A549 (cell line): ENCODE measurements at regions not wholly inside any gene's neighbourhood (a gene's known extent, or its start where the extent isn't known, plus 50 kb on each side); places are given as distances from the start of the nearest gene placed in this dataset.

Experiments used
- ATAC-seq, 2 experiments: fragments of 200-7000 bp in 1 of 2; fragments of >200 bp in 1 of 2; cut with Nextera tagmentation in 1 of 2; cut with Tn5 transposase in 1 of 2; 3 replicates each; pipeline versions ENCODE4 v1.8.0 to v1.9.1; 2018 to 2020; ENCODE audit warnings: mild to moderate bottlenecking in 1 of 2, moderate library complexity in 1 of 2
- CTCF ChIA-PET: fragments of 300-600 bp; sonication (Branson Sonifier 250); formaldehyde crosslinking; extraction: SDS; loops from one replicate; lab custom pipeline; 2021; ENCODE audit warnings: antibody characterized with exemption, inconsistent platforms; lab: Yijun Ruan, JAX
- POLR2A ChIA-PET: fragments of 350-600 bp; formaldehyde crosslinking; extraction: SDS; loops from one replicate; lab custom pipeline; 2021; ENCODE audit warnings: antibody characterized with exemption, inconsistent platforms; lab: Yijun Ruan, JAX
- DNase-seq, 2 experiments: peaks; one replicate each; pipeline versions ENCODE4 v3.0.0 to v3.0.0-alpha.2; 2011 to 2016; ENCODE audit warnings: low read depth in 1 of 2, low spot score in 1 of 2
- FAIRE-seq: peaks from 2 replicates; lab custom pipeline; 2011; peaks lifted over from hg19 to GRCh38; lab: Jason Lieb, UNC
- H3K27ac ChIP-seq, 2 experiments: fragments of >200 bp; sonication (Bioruptor Twin); formaldehyde crosslinking; 3 replicates each; pipeline ENCODE4 v1.5.1; 2016 to 2017
- H3K4me1 ChIP-seq: fragments of >200 bp; sonication (Bioruptor Twin); formaldehyde crosslinking; 3 replicates; pipeline ENCODE4 v1.6.1; 2016
- H3K4me2 ChIP-seq: fragments of >200 bp; sonication (Bioruptor Twin); formaldehyde crosslinking; 3 replicates; pipeline ENCODE4 v1.6.1; 2016
- H3K4me3 ChIP-seq: fragments of >200 bp; sonication (Bioruptor Twin); formaldehyde crosslinking; 3 replicates; pipeline ENCODE4 v1.5.1; 2016
- H3K9me3 ChIP-seq: fragments of >200 bp; sonication (Bioruptor Twin); formaldehyde crosslinking; 3 replicates; pipeline ENCODE4 v1.6.1; 2016
- BHLHE40 ChIP-seq: IDR thresholded peaks from 2 replicates; pipeline ENCODE4 v1.6.1; 2012; ENCODE audit warnings: low read depth, low read length, inconsistent platforms
- CBX8 ChIP-seq: fragments of 200-600 bp; sonication (generic); IDR thresholded peaks from 2 replicates; pipeline ENCODE4 v1.6.1; 2016
- CEBPB ChIP-seq, 2 experiments: fragments of >200 bp in 1 of 2; sonication (Bioruptor Twin) in 1 of 2; formaldehyde crosslinking in 1 of 2; IDR thresholded peaks; 2 replicates each; pipeline ENCODE4 v1.6.1; 2012 to 2016
- CHD2 ChIP-seq: fragments of 150-350 bp; IDR thresholded peaks from 2 replicates; pipeline ENCODE4 v1.6.1; 2014; ENCODE audit warnings: low read length; ENCODE audit not compliant: partially characterized antibody
- EHF ChIP-seq: fragments of 250-450 bp; sonication (Bioruptor Pico); IDR thresholded peaks from 2 replicates; pipeline ENCODE4 v1.5.0; 2020; ENCODE audit warnings: mild to moderate bottlenecking
- EHMT2 ChIP-seq: fragments of 200-600 bp; sonication (generic); IDR thresholded peaks from 2 replicates; pipeline ENCODE4 v1.6.1; 2016; ENCODE audit warnings: antibody characterized with exemption, low read depth, mild to moderate bottlenecking, moderate library complexity
- ESRRA ChIP-seq: fragments of 150-350 bp; IDR thresholded peaks from 2 replicates; pipeline ENCODE4 v1.6.1; 2014; ENCODE audit warnings: mild to moderate bottlenecking, low read length, borderline replicate concordance
- FOSB ChIP-seq: fragments of 250-450 bp; sonication (Bioruptor Pico); IDR thresholded peaks from 2 replicates; pipeline ENCODE4 v1.5.0; 2020; ENCODE audit warnings: mild to moderate bottlenecking, moderate library complexity
- FOXS1 ChIP-seq: fragments of 250-450 bp; sonication (Bioruptor Pico); IDR thresholded peaks from 2 replicates; pipeline ENCODE4 v1.5.0; 2020; ENCODE audit warnings: mild to moderate bottlenecking, moderate library complexity
- GATA3 ChIP-seq: IDR thresholded peaks from 2 replicates; pipeline ENCODE4 v1.6.1; 2012; ENCODE audit warnings: borderline replicate concordance
- HDAC2 ChIP-seq: fragments of 200-600 bp; sonication (generic); IDR thresholded peaks from 2 replicates; pipeline ENCODE4 v1.6.1; 2016
- JUNB ChIP-seq: fragments of >200 bp; sonication (Bioruptor Twin); formaldehyde crosslinking; IDR thresholded peaks from 2 replicates; pipeline ENCODE4 v1.6.1; 2016
- KDM1A ChIP-seq: fragments of 200-600 bp; sonication (generic); IDR thresholded peaks from 2 replicates; pipeline ENCODE4 v1.6.1; 2016; ENCODE audit warnings: low read depth, mild to moderate bottlenecking
- KDM5A ChIP-seq: fragments of 200-600 bp; sonication (generic); IDR thresholded peaks from 2 replicates; pipeline ENCODE4 v1.6.1; 2016; ENCODE audit warnings: antibody characterized with exemption, mild to moderate bottlenecking
- PHF8 ChIP-seq: fragments of 200-600 bp; sonication (generic); IDR thresholded peaks from 2 replicates; pipeline ENCODE4 v1.6.1; 2016; ENCODE audit warnings: low read depth, mild to moderate bottlenecking, antibody characterized with exemption, moderate library complexity, borderline replicate concordance
- RAD21 ChIP-seq, 2 experiments: fragments of >200 bp in 1 of 2; sonication (Bioruptor Twin) in 1 of 2; formaldehyde crosslinking in 1 of 2; IDR thresholded peaks in 1 of 2; conservative IDR thresholded peaks in 1 of 2; 2 replicates in 1 of 2; 3 replicates in 1 of 2; pipeline ENCODE4 v1.6.1; 2012 to 2018; ENCODE audit warnings: inconsistent platforms in 1 of 2
- RARB ChIP-seq: fragments of 250-450 bp; sonication (Bioruptor Pico); IDR thresholded peaks from 2 replicates; pipeline ENCODE4 v1.8.0; 2021; ENCODE audit warnings: mild to moderate bottlenecking, moderate library complexity
- RCOR1 ChIP-seq: fragments of 150-350 bp; IDR thresholded peaks from 2 replicates; pipeline ENCODE4 v1.6.1; 2014; ENCODE audit warnings: antibody characterized with exemption, low read length, low read depth
- RNF2 ChIP-seq: fragments of 200-600 bp; sonication (generic); IDR thresholded peaks from 2 replicates; pipeline ENCODE4 v1.6.1; 2016; ENCODE audit warnings: low read depth, mild to moderate bottlenecking, antibody characterized with exemption, moderate library complexity, borderline replicate concordance
- ZC3H11A ChIP-seq: fragments of 450-650 bp; IDR thresholded peaks from 2 replicates; pipeline ENCODE4 v1.6.1; 2014; ENCODE audit warnings: antibody characterized with exemption, mild to moderate bottlenecking
- ZNF302 ChIP-seq: fragments of 250-450 bp; sonication (Bioruptor Pico); IDR thresholded peaks from 2 replicates; pipeline ENCODE4 v1.9.0; 2021; ENCODE audit warnings: inconsistent platforms, mild to moderate bottlenecking, moderate library complexity
- ZSCAN20 ChIP-seq: fragments of 250-450 bp; sonication (Bioruptor Pico); IDR thresholded peaks from 2 replicates; pipeline ENCODE4 v1.8.0; 2022; ENCODE audit warnings: mild to moderate bottlenecking, moderate library complexity
- WGBS: methylation state at CpG from one replicate; pipeline ENCODE4 v1.1.6; 2017; ENCODE audit errors: missing lambda C conversion rate; 5-methylcytosine and 5-hydroxymethylcytosine counted together
- TF ChIP-seq, protein P1 (sequence below): fragments of 250-450 bp; sonication (Bioruptor Pico); IDR thresholded peaks from 2 replicates; pipeline ENCODE4 v1.5.0; 2021; ENCODE audit warnings: mild to moderate bottlenecking, moderate library complexity, borderline replicate concordance

DNA sequence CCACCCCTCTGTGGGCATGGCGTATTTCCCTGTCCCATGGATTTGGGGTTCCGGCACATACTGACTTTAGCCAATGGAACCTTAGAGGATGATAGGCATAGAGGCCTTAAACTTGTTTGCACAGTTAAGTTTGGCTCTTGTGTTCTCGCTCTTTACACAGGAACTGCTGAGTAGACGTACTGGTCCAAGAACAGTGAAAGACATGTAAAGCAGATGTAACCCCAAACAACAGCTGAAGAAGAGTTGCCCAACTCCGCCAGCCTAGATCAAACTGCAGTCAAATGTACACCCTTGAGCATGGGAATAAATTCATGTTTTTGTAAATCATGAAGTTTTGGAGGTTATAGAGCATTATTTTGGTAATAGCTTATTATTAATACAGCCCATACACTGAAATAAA, 260.0 kb upstream of the NREP start:
- TF ChIP-seq ESRRA (no peak), HDAC2 (no peak), CEBPB (IDR thresholded peaks at IDR 0.05) (no peak), EHF (CRISPR knock-in tag) (no peak), GATA3 (no peak)
- TF ChIP-seq, protein P1, sequence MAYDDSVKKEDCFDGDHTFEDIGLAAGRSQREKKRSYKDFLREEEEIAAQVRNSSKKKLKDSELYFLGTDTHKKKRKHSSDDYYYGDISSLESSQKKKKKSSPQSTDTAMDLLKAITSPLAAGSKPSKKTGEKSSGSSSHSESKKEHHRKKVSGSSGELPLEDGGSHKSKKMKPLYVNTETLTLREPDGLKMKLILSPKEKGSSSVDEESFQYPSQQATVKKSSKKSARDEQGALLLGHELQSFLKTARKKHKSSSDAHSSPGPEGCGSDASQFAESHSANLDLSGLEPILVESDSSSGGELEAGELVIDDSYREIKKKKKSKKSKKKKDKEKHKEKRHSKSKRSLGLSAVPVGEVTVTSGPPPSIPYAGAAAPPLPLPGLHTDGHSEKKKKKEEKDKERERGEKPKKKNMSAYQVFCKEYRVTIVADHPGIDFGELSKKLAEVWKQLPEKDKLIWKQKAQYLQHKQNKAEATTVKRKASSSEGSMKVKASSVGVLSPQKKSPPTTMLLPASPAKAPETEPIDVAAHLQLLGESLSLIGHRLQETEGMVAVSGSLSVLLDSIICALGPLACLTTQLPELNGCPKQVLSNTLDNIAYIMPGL (CRISPR knock-in tag), result no peak
- FAIRE-seq, result no peak
- CTCF ChIA-PET, result no interaction called here
- no peak overlapping the region for H3K4me3 ChIP-seq
- no peak overlapping the region for H3K4me2 ChIP-seq
- H3K9me3 ChIP-seq, result no peaks in the 10 kb centered on the region
- DNase-seq, result no peak
- ATAC-seq, result no peak
- no peaks in the 10 kb centered on the region for H3K4me1 ChIP-seq
- POLR2A ChIA-PET, result no interaction called here
- 63% methylated on average over 5 of the region's 5 CpGs for WGBS
- no peak overlapping the region for H3K27ac ChIP-seq

DNA sequence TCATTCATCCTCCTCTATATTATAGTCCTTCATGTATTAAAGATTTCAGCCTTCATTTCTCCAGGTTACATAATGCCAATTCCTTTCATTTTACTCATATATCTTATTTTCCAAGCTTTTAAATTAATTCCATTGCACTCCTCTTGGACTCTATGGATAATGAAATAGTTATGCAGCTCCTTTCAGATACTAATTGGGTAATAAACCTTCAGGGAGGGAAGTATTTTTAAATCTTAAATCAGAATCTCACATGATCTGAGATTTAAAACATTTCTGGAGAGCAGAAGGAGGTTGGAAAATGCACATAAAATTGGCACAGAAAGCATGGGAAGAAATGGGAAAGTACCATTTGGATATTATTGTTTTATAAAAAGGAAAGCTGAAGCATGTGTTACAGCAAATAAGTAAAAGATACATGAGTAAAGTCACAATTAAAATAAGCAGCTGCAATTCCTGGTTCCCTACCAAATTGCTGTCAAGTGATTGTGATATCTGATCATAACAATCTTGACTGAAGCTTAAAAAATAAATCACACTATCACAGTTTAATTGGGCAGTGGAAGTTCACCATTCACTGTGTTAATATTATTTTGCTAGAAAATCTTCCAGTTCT, 257.9 kb upstream of the NREP start:
- CTCF ChIA-PET, result no interaction called here

DNA sequence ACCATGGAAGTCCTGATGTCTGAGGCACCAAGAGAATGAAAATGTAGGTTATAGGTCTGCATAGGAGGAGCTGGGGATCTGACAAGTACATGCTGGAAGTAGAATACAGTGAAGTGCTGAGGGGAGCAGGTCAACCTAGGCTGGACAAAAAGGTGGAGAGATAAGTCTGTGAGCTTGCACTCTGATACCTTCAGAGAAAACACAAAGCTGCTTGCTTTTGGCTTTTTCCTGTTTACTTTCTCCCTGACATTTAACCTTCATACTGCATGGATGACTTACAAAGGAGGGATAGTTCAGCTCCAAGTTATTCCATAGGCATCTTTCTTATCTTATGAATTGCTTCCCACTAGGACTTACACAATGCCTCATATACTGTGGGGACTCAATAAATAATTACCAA, 256.7 kb upstream of the NREP start:
- H3K4me3 ChIP-seq, result no peak overlapping the region
- FAIRE-seq (no peak), ATAC-seq (no peak), DNase-seq (no peak)
- ChIA-PET CTCF (no interaction called here), POLR2A (no interaction called here)
- H3K9me3 ChIP-seq, result no peaks in the 10 kb centered on the region
- no peaks in the 10 kb centered on the region for H3K4me1 ChIP-seq
- H3K4me2 ChIP-seq, result no peak overlapping the region
- no peak for TF ChIP-seq KDM1A
- TF ChIP-seq KDM5A, result no peak
- TF ChIP-seq RCOR1, result no peak
- TF ChIP-seq RNF2, result no peak
- no peak for TF ChIP-seq FOSB (CRISPR knock-in tag)
- TF ChIP-seq ZC3H11A, result no peak
- no peak for TF ChIP-seq CBX8
- no peak for TF ChIP-seq RARB
- no peak overlapping the region for H3K27ac ChIP-seq

More for the DNA sequence above, 257.9 kb upstream of the NREP start:
- ATAC-seq (no peak), DNase-seq (no peak), FAIRE-seq (no peak)
- no peak for TF ChIP-seq CHD2
- TF ChIP-seq EHMT2, result no peak
- no peak for TF ChIP-seq PHF8
- TF ChIP-seq RAD21 (conservative IDR thresholded peaks at IDR 0.05 in 1 of 2, IDR thresholded peaks at IDR 0.05 in 1 of 2), result no peak
- TF ChIP-seq ZSCAN20 (CRISPR knock-in tag), result no peak
- POLR2A ChIA-PET, result no interaction called here
- H3K27ac ChIP-seq, result no peak overlapping the region
- no peaks in the 10 kb centered on the region for H3K4me1 ChIP-seq
- H3K4me2 ChIP-seq, result no peak overlapping the region
- no peaks in the 10 kb centered on the region for H3K9me3 ChIP-seq
- H3K4me3 ChIP-seq, result no peak overlapping the region

DNA sequence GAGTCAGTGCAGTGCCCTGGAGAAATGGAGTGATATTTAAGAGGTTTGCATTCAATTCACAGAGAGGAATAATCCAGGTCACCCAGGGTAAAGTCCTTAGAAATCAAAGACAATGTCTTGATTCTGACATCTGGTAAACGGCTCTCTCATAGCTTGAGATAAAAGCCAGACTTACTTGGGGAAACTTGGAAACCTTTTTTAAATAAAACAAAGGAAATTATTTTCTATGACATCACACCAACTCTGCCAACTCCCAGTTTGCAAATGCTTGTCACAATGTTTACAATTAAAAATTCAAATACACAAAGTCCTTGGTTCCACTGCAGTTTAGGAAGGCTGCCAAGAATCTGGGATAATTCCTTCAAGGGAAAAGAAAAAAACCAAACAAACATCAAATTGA, 255.1 kb upstream of the NREP start:
- Histone ChIP-seq H3K4me3 (no peak overlapping the region), H3K4me1 (no peaks in the 10 kb centered on the region), H3K4me2 (no peak overlapping the region), H3K9me3 (no peaks in the 10 kb centered on the region), H3K27ac (no peak overlapping the region)
- ChIA-PET CTCF (no interaction called here), POLR2A (no interaction called here)
- ATAC-seq, result no peak
- TF ChIP-seq BHLHE40, result no peak
- TF ChIP-seq JUNB, result no peak
- TF ChIP-seq FOXS1 (CRISPR knock-in tag), result no peak
- TF ChIP-seq ZNF302 (CRISPR knock-in tag), result no peak
- no peak for FAIRE-seq
- DNase-seq, result no peak
- 0% methylated on average over 1 of the region's 1 CpG for WGBS
